ENCODE measurements at regions not wholly inside any gene's neighbourhood (a gene's known extent, or its start where the extent isn't known, plus 50 kb on each side); places are given as distances from the start of the nearest gene placed in this dataset.
"Not testable (repeated sequence)": the region's sequence is repeated elsewhere in the genome, so short reads cannot be mapped to it uniquely, and the experiment has no call there.

GRCh38 chr2:8131423-8131822, 550.4 kb upstream of the ID2 start:
- DNase-seq (ENCODE audit: low read depth) = not testable (repeated sequence)

- no peak for DNase-seq (ENCODE audit: low read depth)
Observed at GRCh38 chr2:8132351-8132831, 549.5 kb upstream of the ID2 start.

GRCh38 chr2:8132879-8133278, 549.0 kb upstream of the ID2 start:
- DNase-seq (ENCODE audit: low read depth) = no peak

GRCh38 chr2:8133363-8133762, 548.5 kb upstream of the ID2 start:
- no peak for DNase-seq (ENCODE audit: low read depth)

GRCh38 chr2:8133913-8134472, 547.9 kb upstream of the ID2 start:
- DNase-seq (ENCODE audit: low read depth) = no peak

GRCh38 chr2:8134473-8134932, 547.4 kb upstream of the ID2 start:
- DNase-seq (ENCODE audit: low read depth) = no peak

GRCh38 chr2:8134985-8135682, 546.7 kb upstream of the ID2 start:
- no peak for DNase-seq (ENCODE audit: low read depth)

- no peak for DNase-seq (ENCODE audit: low read depth)
Observed at GRCh38 chr2:8137801-8138200, 544.1 kb upstream of the ID2 start.

- DNase-seq (ENCODE audit: low read depth) = no peak
Observed at GRCh38 chr2:8138525-8138922, 543.3 kb upstream of the ID2 start.

- no peak for DNase-seq (ENCODE audit: low read depth)
Observed at GRCh38 chr2:8138923-8139667, 542.8 kb upstream of the ID2 start.

GRCh38 chr2:8139668-8140200, 542.1 kb upstream of the ID2 start:
- DNase-seq (ENCODE audit: low read depth) = no peak

- DNase-seq (ENCODE audit: low read depth) = no peak
Observed at GRCh38 chr2:8141079-8141707, 540.7 kb upstream of the ID2 start.

- no peak for DNase-seq (ENCODE audit: low read depth)
Observed at GRCh38 chr2:8141780-8142179, 540.1 kb upstream of the ID2 start.

GRCh38 chr2:8142461-8142860, 539.4 kb upstream of the ID2 start:
- no peak for DNase-seq (ENCODE audit: low read depth)

- DNase-seq (ENCODE audit: low read depth) = no peak
Observed at GRCh38 chr2:8144131-8144631, 537.7 kb upstream of the ID2 start.

- DNase-seq (ENCODE audit: low read depth) = peak; percentile 64
Observed at GRCh38 chr2:8144785-8145184, 537.1 kb upstream of the ID2 start.

GRCh38 chr2:8145375-8145774, 536.5 kb upstream of the ID2 start:
- DNase-seq (ENCODE audit: low read depth) = peak; percentile 10

- no peak for DNase-seq (ENCODE audit: low read depth)
Observed at GRCh38 chr2:8146132-8147005, 535.5 kb upstream of the ID2 start.

- DNase-seq (ENCODE audit: low read depth) = peak; percentile 87
Observed at GRCh38 chr2:8148260-8149006, 533.4 kb upstream of the ID2 start.

GRCh38 chr2:8149007-8149405, 532.9 kb upstream of the ID2 start:
- DNase-seq (ENCODE audit: low read depth) = no peak

Measured in HT1080 (cell line).